ENCODE measurements at regions not wholly inside any gene's neighbourhood (a gene's known extent, or its start where the extent isn't known, plus 50 kb on each side); places are given as distances from the start of the nearest gene placed in this dataset.

DNA sequence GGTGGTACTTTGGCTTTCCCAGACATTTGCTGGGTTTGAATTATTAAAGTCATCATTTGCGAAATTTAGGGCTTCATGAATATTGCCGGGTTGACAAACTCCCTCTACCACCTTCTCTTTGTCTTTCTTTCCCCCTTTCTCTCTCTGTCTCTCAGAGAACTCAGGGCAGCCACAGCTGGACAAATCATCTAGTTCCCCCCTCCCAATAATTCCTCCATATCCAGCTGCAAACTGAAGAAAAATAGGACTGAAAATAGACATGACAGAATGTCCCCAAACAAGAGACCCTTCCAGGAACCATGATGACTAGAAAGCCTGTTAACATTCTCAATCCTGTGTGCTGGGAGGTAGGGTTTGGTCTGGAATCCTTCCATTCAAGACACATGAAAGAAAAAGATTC is 67.1 kb upstream of the TBX5 start:
- TF ChIP-seq, protein P1, sequence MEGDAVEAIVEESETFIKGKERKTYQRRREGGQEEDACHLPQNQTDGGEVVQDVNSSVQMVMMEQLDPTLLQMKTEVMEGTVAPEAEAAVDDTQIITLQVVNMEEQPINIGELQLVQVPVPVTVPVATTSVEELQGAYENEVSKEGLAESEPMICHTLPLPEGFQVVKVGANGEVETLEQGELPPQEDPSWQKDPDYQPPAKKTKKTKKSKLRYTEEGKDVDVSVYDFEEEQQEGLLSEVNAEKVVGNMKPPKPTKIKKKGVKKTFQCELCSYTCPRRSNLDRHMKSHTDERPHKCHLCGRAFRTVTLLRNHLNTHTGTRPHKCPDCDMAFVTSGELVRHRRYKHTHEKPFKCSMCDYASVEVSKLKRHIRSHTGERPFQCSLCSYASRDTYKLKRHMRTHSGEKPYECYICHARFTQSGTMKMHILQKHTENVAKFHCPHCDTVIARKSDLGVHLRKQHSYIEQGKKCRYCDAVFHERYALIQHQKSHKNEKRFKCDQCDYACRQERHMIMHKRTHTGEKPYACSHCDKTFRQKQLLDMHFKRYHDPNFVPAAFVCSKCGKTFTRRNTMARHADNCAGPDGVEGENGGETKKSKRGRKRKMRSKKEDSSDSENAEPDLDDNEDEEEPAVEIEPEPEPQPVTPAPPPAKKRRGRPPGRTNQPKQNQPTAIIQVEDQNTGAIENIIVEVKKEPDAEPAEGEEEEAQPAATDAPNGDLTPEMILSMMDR (conservative IDR thresholded peaks at IDR 0.05): no peak
- TF ChIP-seq EZH2 (IDR thresholded peaks at IDR 0.05; ENCODE audit: low read depth): no peak
